ENCODE measurements at regions not wholly inside any gene's neighbourhood (a gene's known extent, or its start where the extent isn't known, plus 50 kb on each side); places are given as distances from the start of the nearest gene placed in this dataset.

DNA sequence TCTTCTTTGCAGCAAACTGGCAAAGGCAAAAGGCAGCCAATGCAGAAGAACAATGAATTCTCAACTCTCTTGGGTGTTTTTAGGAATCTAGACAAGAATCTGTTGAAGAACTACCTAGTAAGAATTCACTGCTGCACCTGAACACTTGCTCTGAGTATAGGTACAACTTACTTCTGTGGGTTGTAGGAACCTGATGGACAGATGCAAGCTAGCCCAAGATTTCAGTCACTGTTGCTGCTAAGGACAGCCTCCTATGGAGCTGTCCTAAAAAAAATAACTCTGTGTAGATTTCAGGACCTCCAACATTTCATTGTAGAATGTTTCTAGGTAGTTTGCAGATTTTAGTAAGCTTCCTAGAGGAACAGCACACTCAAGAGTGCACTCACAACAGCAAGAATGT, 363.5 kb downstream of the CBLN2 start:
- no peak for ATAC-seq

DNA sequence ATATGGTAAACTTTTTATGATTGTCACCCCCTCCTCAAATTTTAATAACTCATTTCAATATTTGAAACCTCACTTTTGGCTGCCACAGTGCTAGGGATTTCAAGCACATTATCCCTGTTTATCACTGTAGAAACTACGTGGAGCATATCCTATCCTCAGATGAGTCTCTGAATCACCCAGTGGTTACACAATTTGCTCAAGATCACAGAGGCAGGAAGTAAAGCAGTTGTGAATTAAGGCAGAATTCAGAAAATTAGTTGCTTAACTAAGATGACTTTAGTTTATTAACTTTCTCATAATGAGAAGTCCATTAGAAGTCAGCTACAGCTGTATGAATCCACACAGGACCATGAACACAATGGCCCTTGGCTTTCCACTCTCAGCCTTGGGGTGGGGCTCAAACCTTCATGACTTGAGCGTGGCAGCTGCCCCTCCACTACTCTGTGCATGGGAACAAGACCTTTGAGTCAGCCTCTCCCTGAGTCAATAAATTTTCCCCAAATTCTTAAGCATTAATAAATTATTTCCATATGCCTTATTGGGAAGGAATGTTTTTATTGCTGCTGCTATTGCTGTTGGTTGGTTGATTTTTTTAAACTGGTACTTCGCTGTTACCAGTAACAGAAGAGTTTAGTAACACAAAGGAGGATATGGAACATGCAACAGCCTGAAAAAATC, 369.0 kb downstream of the CBLN2 start:
- ATAC-seq: no peak

DNA sequence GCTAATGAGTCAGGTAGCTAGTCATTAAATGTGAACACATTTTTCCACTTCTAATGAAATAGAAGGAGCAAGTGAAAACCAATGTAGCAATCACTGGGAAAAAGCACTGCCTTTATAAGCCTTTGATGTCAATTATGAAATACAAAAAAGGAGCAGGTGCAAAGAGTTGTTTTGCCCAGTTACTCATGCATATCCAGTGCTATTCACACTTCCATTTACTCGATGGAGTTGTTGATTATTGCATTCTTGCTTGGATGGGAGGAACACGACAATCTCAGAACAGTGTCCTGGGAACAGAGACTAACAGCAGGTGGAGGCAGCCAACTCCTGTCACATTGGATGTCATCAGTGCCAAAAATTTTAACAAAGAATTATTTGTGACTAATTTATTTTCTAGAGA, 372.5 kb downstream of the CBLN2 start:
- no peak for ATAC-seq

DNA sequence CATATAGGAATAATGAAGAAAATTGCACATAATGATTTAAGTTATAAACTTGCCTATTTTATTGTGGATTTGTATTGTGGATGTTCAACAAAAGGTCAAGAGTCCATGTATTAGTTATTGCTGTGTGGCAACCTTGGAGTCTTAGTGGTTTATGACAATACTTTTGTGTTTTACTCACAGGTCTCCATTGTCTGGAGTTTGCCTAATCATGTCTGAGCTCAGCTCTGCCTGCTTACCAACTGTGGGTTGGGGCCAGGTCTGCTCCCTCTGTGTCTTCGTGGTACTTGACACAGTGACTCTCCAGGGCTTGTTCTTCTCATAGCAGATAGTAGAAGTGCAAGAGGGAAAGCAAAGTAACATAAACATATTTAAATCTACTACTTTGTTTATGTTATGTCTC, 382.5 kb downstream of the CBLN2 start:
- no peak for ATAC-seq

DNA sequence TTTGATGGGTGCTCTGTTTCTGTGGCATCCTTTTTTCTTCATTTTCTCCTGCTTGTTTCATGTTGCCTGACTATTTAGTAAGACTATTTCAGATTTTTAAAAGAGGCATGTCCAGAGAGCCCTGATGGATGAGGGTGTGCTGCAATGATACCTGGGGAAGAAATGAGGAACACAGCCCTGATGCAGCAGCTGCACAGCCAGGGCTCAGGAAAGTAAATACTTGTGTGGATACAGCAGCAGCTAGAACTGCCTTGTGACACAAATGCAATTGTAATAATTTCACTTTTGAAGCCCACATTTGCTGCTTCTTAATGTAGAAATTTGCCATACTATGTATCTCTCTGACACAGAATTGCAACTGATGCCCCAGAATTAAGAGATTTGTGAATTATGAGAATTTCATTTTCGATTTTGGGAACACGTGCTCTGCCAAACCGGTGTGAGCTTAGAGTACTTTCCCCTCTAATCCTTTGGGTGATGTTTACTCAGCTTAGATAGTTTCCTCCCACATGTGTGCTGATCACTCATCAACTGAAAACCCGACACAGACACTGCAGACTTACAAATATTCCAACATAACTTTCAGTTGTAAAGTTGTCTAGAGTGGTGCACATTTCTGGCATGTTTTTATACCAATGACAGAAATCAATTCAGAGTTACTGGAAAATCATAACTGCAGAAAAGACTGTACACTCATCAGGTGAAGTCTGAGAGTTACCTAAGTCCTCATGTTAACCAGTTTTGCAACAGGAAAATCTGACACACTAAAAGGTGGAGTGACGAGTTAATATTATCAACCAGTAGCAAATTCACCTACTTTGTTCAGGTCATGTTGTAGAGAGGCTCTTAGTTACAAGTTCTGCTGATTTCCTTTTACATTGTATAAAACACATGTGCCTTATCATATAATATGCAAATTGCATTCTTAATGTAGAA, 383.4 kb downstream of the CBLN2 start:
- ATAC-seq: peak; percentile 49 to 56

DNA sequence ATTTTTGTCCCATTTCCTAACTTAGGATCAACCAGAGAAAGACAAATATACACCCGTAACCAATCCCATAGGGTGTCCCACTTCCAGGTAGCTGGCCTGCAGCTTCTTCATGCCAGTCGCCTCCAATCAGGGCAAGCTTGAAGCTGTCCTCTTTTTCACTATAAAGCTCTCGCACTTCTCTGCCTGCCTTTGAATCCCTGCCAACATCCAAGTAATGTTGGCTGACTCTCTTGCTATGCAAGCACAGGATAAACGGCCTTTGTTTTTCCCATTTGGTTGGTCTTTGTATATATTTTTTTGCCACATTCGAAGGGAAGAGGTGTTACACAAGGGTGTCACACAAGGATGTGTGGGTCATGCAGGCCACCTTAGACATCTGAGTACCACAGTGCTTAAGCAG, 388.8 kb downstream of the CBLN2 start:
- ATAC-seq: no peak

DNA sequence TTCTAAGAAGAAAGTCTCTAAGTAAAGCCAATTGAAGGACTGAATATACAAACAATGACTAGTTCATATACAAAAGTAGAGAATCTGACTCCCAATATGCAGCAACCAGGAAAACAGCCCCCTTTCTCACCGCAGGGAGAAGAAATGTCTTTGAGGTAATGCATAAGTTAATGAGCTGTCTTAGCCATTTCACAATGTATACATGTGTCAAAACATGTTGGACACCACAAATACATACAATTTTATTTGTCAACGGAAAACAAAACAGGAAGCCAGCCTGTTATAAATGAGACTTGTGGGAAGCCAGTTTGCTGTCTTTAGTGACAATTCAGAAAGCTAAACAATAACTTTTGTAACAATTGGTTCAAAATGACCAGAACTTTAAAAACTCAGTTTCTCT, 389.2 kb downstream of the CBLN2 start:
- ATAC-seq: no peak

DNA sequence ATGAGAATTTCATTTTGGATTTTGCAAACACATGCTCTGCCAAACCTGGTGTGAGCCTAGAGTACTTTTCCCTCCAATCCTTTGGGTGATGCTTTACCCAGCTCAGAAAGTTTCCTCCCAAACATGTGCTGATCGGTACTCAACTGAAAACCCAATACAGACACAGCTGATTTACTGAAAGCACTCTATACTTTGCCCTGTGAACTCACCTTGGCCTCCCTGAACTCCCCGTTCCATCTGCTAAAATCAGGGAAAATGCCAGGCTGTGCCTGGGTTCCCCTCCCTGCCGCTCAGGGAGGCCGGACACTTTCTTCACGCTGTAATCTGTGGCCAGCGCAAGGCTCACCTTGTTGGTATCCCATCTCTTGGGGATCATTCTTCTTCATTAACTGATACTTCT, 391.2 kb downstream of the CBLN2 start:
- ATAC-seq: no peak

DNA sequence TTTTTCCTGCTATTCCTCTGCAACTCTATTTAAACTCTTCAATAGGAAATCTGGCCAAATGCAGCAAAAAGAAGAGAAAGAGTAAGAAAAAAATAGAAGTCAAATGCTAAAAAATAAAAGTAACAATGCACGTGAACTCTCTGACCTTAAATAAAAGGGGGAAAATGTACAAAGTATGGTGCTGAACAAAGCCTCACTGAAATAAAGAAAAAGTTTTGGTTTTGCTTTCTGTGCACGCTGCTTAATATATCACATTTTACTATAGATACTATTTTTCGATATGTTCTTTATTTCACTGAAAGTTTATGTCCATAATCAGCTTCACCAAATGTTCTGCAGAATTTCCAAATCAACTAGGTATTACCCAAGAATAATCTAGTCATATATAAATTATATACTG, 396.3 kb downstream of the CBLN2 start:
- ATAC-seq: no peak

DNA sequence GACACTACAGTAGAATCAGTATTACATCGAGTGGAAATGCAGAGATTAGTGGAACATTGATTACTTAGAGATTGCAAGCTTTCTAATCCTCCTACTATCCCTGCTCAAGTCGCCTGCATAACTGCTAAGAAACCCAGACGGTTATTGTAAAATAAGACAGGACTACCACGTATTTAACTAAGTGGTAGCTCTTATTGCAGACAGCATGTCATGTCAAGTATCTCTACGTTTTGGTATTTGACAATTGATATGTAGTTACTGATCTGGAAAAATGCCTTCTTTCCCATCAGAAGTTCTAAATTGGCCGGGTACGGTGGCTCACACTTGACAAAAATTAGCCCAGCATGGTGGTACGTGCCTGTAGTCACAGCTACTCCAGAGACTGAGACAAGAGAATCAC, 404.1 kb downstream of the CBLN2 start:
- ATAC-seq: no peak

DNA sequence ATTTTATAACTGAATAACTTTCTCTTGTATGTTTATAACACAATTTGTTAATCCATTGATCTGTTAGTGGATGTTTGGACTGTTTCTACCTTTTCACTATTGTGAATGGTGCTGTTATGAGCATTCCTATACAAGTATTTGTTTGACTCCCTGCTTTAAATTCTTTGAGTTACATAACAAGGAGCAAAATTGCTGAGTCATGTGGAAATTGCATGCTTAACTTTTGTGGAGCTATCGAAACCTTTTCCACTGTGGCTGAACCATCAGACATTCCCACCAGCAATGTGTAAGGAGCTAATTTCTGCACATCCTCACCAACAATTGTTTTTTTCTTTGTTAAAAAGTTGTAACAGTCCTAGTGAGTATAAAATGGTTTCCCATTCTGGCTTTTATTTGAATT, 415.5 kb downstream of the CBLN2 start:
- ATAC-seq: no peak

DNA sequence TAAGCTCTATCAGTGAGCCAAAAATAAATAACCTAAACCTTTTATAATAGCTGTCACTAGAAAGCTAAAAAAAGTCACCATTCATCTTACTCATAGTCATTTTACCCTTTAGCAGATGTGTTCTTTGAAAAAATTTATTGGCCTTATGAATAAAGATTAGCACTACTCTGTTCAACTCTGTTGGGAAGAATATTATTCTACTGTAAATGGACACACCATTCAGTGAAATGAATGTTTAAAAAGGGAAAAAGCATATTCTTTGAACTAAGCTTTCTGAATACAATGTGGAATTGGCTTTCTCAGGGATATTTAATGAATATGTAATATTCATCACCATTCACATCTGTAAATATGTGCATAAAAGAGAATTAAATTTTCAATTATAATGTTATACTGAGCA, 422.0 kb downstream of the CBLN2 start:
- ATAC-seq: no peak

DNA sequence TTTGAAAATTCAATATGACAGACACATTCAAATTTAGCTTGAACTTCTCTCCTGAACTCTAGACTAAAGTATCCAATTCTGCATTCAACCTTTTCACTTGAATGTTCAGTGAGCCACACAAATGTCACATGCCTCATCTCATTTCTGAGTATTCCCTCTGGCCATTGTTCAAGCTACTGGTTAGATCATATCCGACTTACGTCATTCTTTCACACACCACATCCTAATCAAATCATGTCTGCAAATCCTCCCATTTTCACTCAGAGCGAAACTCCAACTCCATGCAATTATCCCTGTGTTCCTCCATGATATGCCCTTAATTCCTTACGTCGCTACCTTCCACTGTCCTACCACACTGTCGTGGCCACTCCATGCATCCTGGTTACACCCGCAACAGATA, 425.1 kb downstream of the CBLN2 start:
- ATAC-seq: no peak

DNA sequence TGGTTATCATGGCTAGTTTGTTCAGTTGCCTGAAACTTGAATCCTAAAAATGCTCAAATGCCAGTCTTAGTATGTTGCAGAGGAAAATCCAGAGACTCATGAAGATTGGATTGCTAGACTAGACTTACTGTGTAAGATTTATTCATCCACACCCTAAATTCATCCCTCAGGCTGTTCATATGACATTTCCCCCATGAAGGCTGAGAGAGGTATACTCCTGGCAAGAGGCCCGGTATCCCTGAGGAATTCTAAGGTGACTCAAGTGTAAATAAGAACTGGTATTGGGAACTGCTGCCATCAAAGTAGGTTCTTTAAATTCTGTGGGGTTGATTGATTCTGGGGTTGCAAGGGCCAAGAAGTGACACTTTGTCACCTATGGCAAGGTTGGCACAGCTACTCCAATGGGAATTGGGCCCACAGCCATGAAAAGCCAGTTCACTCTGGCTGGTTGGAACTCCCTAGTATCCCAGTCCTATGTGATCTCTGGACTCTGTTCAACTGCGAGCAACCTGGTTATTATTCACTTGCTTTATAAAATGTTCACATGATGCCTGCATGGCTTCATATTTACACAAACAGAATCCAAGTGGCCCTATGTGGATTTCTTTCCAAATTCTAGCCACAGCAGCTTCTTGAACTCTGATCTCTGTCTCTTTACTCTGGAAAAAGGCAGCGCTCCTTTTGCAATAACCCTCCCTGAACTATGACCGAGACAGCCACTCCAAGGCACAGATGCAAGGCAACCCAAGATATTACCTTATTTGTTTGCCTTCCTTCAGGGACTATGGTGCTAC, 429.1 kb downstream of the CBLN2 start:
- ATAC-seq: no peak

DNA sequence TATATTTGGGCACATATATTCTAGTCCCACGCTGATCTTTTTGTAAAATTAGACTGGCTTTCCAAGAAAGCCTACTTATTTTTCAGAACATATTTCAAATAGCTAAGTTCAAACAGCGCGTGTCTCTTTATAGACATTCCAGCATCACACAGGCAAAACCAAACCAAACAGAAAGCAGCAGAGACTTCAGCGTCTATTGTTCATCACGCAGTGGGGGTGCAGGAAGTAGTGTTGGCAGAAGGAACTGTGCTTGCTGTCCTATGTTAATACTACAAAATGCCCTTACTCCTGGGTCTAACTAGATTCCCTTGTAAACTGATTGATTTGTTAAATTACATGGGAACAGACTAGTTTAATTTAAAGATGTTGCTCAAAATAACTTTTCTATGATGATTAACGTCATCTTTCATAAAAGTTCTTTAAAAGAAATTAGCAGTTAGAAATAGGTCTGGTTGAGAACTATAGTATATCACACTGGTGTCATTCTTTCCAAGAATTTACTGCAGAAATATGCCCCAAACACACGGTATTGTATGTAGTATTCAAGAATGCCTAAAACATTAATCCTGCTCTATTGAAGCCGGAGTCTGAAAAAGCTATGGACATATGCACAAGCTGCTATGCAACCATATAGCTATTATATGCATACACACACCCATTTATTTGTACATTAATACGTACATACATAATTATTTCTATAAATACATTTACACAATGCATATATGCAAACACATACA, 436.3 kb downstream of the CBLN2 start:
- no peak for ATAC-seq

DNA sequence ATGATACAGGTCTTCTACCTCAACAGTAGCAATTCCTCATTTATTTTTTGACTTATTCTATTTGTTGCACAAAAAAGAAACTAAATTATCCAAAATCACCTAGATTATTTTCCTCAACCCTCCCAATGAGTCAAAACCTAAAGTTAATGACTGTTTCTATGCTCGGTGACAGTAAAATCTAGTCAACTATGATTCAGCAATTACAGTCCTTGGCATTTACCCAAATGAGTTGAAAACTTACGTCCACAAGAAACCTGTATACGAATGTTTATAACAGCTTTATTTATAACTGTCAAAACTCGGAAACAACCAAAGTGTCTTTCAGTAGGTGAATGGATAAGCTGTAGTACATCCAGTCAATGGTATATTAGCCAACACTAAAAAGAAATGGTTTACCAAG, 439.3 kb downstream of the CBLN2 start:
- ATAC-seq: no peak

DNA sequence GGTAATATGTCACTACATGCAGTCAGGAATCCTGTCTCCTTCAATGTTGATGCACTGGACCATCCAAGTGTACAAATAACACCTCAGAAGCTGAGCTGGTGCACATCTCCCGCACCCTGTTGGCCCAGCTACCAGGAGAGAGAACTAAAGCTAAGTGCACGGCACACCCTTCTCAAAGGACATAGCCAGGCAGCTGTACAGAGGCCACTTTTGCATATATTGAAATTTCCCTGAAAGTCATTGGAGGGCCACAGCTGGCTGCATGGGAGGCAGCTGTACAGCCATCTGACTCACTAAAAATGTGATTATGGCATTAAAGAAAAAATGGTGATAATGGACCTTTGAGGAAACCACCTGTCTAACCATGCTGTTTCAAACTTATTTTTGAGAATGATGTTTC, 441.7 kb downstream of the CBLN2 start:
- no peak for ATAC-seq

DNA sequence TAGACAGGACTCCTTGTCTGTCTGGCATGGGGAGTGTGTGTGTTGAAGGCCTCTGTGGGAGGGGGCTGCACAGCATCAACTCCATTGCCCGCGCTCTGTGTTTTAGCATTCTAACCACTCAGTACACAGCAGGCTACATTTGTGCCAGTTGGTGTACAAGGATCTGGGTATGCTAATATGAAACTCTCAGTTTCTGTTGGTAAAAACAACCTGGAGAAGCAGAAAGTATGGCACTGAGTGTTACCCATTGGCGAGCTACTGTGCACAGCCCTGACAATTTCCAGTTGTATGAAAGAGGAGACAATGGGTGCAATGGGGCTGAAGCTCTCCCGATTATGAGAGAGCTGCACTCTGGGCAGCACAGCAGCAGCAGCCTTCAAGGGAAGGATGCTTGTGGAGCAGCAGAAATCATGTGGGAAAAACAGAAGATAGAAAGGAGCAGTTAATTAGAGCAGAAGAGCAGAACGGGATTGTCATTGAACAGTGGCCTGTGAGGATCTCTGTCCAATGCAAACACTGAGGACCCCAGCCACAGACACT, 443.6 kb downstream of the CBLN2 start:
- no peak for ATAC-seq

DNA sequence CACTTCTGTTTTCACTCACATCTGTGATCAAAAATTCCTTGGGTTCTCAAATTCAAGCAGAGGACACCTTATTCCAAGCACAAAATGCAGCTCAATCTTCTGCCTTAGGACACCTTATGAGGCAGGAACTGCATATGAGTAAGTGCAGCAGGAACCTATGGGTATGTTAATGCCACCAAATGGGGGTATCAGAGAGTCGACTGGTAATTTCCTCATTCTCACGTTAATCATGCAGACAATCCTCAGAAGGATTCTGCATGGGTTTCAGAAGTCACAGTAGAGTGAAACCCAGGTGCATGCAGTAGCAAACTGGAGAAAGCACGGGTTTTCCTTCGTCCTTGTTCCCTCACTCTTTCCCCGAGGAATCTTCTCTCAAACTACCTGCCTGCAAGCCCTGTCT, 452.8 kb downstream of the CBLN2 start:
- no peak for ATAC-seq

DNA sequence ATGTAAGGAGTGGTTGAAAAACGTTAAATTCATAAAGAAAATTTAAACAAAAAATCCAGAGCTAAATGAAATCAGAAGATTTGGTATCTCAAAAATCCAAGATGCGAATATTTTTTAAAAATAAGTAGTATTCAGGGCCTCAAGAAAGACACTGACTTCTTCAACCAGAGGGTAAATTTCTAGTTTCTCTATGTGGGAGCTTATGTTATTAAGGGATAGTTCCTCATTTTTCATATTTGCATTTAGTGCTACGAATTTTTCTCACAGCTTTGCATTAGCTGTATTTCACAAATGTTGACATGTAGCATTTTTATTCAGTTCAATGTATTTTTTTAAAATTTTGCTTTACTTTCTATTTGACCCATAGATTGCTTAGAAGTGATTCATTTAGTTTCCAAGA, 454.7 kb downstream of the CBLN2 start:
- ATAC-seq: no peak

DNA sequence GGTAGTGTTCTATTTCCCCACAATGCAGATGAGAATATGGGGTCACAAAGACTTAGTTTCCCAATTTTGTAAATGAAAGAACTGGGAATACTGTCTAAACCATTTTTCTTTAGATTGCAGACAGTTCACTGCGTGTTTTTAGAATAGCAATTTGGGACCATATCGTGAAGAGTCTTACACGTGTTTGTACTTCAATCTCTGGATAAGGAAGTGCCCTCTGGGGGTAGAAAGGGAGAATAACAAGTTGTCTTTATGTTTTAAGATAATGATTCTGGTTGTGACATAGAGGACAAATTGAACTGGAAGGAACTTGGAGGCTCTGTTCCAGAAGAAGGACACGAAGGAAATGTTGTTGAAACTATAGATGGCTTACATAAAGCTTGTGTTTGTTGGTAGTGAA, 457.7 kb downstream of the CBLN2 start:
- ATAC-seq: no peak

DNA sequence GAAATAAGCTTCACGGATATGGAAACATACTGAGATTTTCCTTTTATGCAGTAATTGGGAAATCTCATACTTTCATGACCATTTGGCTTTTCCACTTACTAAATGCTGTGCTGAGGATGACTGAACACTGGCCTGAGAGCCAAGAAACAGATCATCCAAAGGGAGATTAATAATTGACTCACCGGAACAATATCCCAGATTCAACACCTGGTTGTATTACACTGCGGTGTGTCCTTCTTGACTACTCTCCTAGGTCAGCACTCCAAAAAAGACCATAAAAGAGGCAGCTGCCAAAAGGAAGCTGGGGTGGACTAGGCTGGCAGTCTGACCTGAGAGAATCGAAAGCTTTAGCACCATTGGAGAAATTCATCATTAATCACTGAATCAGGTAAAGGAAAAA, 469.1 kb downstream of the CBLN2 start:
- ATAC-seq: no peak

DNA sequence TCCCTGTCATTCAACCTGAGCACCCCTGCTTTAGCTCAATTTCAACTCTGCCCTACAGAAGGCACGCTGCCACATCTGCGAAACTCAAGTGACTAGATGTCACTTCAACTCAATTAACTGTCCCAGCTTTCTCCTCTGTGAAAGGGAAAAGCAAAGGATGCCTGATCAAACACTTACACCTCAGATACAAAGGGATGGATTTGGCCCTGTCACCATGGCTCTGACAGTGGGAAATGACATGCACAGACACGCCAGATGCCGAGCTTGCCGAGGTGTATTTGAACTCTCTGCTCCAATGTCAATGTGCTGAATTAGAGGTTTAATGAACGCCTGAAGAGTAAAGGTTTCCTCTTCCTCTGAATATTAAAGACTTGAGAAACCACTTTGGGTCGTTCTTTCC, 481.1 kb downstream of the CBLN2 start:
- ATAC-seq: no peak
